GM19238 (cell line): ENCODE measurements at regions not wholly inside any gene's neighbourhood (a gene's known extent, or its start where the extent isn't known, plus 50 kb on each side); places are given as distances from the start of the nearest gene placed in this dataset.
"Not testable (repeated sequence)": the region's sequence is repeated elsewhere in the genome, so short reads cannot be mapped to it uniquely, and the experiment has no call there.

Source experiments
- DNase-seq: peaks from one replicate; pipeline ENCODE4 v3.0.0; 2011; ENCODE audit warnings: low spot score; ENCODE audit not compliant: insufficient read length

DNA sequence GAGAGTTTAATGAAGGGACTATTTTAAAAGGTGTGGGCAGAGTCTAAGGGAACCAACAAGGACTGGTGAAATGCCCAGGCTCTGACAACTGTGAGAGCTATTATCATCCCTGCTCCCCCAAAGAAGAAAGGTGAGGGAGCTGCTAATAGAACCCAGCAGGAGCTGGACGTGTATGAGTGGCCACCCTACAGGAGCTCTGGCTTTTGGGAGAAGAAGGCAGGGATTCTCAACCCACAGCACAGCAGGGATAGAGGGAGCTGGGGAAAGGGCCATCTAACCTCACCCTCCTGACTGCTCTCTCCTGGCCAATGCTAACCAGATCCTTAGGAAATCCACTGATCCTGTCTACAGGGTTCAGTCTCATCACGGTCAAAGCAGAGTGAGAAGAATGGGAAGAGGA is 57.1 kb downstream of the GRIN2B start:
- DNase-seq: no peak

GRCh38 chr12:13918897-13919296 is 62.5 kb downstream of the GRIN2B start:
- DNase-seq: no peak

DNA sequence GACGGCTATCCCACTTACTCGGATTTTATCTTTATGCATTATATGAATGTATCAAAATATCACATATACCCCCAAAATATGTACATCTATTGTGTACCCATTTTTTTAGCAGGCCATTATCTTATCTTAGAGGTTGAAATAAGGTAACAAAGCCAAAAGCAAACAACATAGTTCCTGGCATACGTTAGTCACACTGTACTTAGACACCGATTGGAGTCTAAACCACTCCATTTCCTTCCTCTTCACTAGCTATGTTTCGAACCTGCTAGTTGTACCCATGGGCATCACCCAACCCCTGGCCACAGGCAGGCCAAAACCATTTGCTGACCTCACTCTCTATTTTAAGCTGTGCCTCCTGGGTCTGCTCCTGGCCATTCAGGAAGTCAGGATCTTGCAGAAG is 66.3 kb downstream of the GRIN2B start:
- no peak for DNase-seq

DNA sequence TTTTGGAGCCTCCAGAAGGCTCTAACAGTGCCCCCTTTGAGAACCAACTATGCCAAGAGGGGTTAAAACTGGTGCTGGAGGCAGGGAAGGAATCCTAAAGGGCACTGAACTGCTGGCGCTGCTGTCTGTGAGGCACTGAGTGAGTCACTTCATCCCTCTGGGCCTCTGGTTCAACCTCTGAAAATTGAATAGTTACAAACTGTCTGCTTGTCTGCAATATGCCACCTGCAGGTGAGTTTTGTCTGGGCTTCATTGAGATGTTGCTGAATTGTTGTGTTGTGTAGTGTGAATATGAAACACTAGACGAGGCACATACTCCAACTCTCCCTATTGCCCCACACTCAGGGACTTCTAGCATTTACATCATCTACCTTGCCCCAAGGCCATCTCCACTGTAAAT is 68.0 kb downstream of the GRIN2B start:
- no peak for DNase-seq

DNA sequence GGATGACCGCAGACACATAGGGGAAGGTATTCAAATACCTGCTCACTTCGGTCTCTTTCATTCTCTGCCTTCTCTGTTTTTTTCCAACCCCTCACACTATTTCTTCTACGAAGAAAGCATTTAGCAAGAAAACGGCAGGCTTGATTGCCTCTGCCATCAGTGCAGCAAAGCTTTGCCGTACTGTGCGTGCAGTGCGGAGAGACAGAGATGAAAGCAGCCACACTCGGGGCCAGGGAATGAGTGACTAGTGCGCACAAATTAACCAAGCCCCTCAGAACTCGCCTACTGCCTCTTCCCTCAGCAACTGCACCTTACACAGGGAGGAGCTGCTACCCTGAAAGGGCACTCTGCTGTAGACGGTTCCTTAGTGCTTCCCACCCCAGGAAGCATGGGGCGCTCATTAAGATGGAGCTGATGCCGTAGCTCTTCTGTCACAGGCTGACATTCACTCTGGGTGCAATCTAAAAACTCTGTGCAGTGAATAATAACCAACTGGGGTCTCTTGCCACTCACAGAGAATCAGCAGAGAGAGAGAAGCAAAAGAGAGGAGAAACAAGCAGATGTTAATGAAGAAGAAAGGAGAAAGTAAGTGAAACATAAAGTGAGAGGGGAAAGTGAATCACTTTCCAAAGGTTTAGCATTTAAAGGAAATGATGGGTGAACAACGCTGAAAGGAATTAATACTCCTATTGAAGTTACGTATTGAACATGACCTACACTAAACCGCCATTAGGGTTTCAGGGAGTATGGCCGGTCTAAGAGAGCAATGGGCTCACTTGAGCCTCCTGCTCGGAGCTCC is 69.4 kb downstream of the GRIN2B start:
- no peak for DNase-seq

DNA sequence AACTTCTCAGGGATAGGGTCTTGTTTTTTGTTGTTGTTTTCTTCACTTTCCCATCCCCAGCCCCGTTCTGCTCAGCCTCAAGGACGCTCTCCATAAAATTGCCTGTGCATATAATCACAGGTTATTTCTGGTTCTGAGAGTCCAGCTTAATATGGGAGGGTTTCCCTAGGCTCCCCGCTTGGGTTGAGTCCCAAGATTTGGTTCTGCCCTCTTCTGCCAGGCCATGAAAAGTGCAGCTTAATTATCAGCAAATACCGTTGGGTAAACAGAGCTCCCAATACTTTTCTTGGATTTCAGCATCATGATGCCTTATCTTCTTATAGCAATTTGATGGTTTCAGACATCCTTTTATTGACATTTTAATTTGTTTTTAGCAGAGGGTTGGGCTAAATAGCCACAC is 75.6 kb downstream of the GRIN2B start:
- no peak for DNase-seq

- no peak for DNase-seq
These were observed 80.7 kb downstream of the GRIN2B start for GRCh38 chr12:13900718-13901117.

DNA sequence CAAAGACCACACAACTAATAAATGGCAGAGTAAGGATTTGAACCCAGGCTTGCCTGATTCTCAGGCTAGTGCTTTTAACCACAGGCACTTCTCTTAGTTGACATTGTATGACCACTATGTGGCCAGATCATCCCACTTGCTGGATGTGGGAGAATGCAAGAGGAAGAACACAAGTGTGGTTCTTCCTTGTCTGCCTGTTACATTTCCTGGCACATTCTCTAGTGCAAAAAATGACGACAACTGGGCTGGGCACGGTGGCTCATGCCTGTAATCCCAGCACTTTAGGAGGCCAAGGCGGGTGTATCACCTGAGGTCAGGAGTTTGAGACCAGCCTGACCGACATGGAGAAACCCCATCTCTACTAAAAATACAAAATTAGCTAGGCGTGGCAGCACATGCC is 83.0 kb downstream of the GRIN2B start:
- DNase-seq: not testable (repeated sequence)

DNA sequence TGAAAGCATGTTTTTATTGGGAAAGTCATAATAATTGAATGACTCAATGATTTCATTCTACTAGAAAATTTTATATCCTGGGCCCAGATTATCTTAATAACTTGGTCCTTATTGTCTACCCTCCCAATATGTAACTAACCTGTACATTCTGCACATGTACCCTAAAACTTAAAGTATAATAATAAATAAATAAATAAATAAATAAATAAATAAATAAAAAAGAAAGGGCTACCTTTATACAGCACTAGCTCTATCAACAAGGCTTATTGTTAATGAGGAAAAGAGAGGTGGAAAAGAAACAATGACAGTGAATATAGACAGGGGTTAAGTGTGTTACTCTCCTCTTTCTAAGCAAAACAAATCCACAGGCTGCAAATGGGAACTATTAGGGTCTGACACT is 83.6 kb downstream of the GRIN2B start:
- DNase-seq: no peak

GRCh38 chr12:13896063-13896626 is 85.3 kb downstream of the GRIN2B start:
- DNase-seq: no peak

DNA sequence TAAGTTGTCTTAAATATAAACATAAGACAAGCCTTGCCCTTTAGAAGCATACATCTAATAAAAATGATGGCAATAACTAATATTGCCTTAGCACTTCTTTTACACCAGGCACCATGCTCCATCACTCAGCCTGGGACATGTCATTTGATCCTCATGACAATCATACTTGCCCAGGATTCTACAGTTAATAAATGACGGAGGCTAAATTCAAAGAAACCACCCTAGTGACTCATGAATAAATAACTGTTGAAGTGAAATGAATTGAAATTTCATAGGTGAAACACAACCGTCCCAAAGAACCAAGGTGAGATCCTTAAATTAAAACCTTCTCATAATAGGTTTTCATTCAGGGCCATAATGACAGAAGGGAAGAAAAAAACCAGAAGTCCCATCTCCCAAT is 89.5 kb downstream of the GRIN2B start:
- DNase-seq: no peak

GRCh38 chr12:13890943-13891342 is 90.5 kb downstream of the GRIN2B start:
- DNase-seq: no peak

- no peak for DNase-seq
These were observed 93.5 kb downstream of the GRIN2B start for GRCh38 chr12:13887779-13888388.

GRCh38 chr12:13882176-13882575 is 99.2 kb downstream of the GRIN2B start:
- DNase-seq: no peak

DNA sequence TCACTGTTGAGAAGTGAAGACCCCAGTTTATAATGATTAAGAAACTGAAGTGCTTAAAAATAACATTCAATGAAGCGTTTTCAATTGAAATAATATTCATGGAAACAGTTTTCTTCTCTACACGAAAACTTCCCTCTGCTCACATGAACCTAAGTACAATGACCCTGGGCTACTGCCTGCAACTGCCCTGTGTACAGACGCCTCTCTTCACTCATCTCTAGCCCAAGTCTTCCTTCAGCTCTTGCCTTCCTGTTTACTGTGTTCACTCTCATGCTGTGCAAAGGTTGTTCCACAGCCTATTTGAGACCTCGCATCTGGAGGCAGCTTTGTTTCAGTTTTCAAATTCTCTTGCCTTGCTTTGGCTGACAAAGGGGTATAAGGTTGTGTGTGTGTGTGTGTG is 100.8 kb downstream of the GRIN2B start:
- DNase-seq: no peak

DNA sequence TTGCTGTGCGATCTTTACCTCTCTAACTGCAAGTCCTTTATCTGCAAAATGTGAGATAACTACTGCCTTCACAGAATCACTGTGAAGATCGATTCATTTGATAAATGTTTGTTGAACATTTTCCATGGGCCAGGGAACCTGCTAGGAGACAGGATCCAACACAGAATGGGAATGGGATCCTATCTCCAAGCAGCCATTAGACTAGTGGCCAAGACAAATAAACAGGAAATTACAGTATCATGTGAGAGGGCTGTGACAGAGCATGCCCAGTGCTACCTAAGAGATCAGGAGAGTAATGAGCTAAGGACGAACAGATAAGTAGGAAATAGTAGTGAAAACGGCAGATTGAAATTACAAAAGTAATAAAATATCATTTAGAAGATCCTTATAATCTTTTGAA is 105.7 kb downstream of the GRIN2B start:
- no peak for DNase-seq

GRCh38 chr12:13870255-13870654 is 111.1 kb downstream of the GRIN2B start:
- no peak for DNase-seq

GRCh38 chr12:13864081-13864673 is 117.2 kb downstream of the GRIN2B start:
- peak; percentile 41 for DNase-seq

- DNase-seq: no peak
These were observed 123.7 kb downstream of the GRIN2B start for GRCh38 chr12:13857750-13858149.

- no peak for DNase-seq
These were observed 127.9 kb downstream of the GRIN2B start for GRCh38 chr12:13853471-13853870.

GRCh38 chr12:13851828-13852227 is 129.6 kb downstream of the GRIN2B start:
- DNase-seq: no peak

- no peak for DNase-seq
These were observed 131.9 kb downstream of the GRIN2B start for GRCh38 chr12:13849456-13849855.
